SK-N-SH (cell line): ENCODE measurements at regions not wholly inside any gene's neighbourhood (a gene's known extent, or its start where the extent isn't known, plus 50 kb on each side); places are given as distances from the start of the nearest gene placed in this dataset.

Experiments used
- CTCF ChIA-PET: fragments of 300-600, 350-600 bp; formaldehyde crosslinking; extraction: SDS; loops from one replicate; lab custom pipeline; 2021; lab: Yijun Ruan, JAX
- POLR2A ChIA-PET: fragments of 350-600 bp; sonication (Branson Sonifier 250); formaldehyde crosslinking; extraction: SDS; loops from one replicate; lab custom pipeline; 2020; ENCODE audit warnings: antibody characterized with exemption, inconsistent platforms; lab: Yijun Ruan, JAX
- DNase-seq: peaks from one replicate; pipeline ENCODE4 v3.0.0; 2012
- H2AFZ ChIP-seq: fragments of 200-600 bp; sonication (generic); 2 replicates; pipeline ENCODE4 v1.8.1; 2016; ENCODE audit warnings: antibody characterized with exemption, mild to moderate bottlenecking, low read depth
- H3F3A ChIP-seq: fragments of 200-600 bp; sonication (generic); replicated peaks from 2 replicates; pipeline ENCODE3; 2016; ENCODE audit warnings: antibody characterized with exemption, mild to moderate bottlenecking; ENCODE audit not compliant: insufficient read depth
- H3K27ac ChIP-seq, 2 experiments: fragments of 200-500 bp in 1 of 2; fragments of 200-600 bp in 1 of 2; sonication (Bioruptor generic) in 1 of 2; sonication (generic), shearing (Covaris generic) in 1 of 2; 2 replicates each; pipeline versions ENCODE4 v1.5.1 to v1.6.1; 2014 to 2016; ENCODE audit warnings: low read depth in 2 of 2, inconsistent platforms in 1 of 2, low read length in 1 of 2, mild to moderate bottlenecking in 1 of 2, mixed read lengths in 1 of 2
- H3K27me3 ChIP-seq: fragments of 200-600 bp; sonication (generic), shearing (Covaris generic); 2 replicates; pipeline ENCODE4 v1.6.1; 2016; ENCODE audit warnings: mixed run types; ENCODE audit not compliant: insufficient read depth
- H3K36me3 ChIP-seq, 2 experiments: fragments of 200-500 bp in 1 of 2; fragments of 200-600 bp in 1 of 2; sonication (Bioruptor generic) in 1 of 2; sonication (generic) in 1 of 2; replicated peaks in 1 of 2; 2 replicates each; pipeline versions ENCODE3 to v1.5.1; 2014 to 2016; ENCODE audit warnings: low read length in 1 of 2, mild to moderate bottlenecking in 1 of 2; ENCODE audit not compliant: insufficient read depth in 2 of 2, control insufficient read depth in 1 of 2
- H3K4me1 ChIP-seq, 2 experiments: fragments of 200-500 bp in 1 of 2; fragments of 200-600 bp in 1 of 2; sonication (Bioruptor generic) in 1 of 2; sonication (generic), shearing (Covaris generic) in 1 of 2; 2 replicates each; pipeline versions ENCODE4 v1.5.1 to v1.6.1; 2014 to 2016; ENCODE audit warnings: low read depth in 1 of 2, low read length in 1 of 2, mixed run types in 1 of 2; ENCODE audit not compliant: insufficient read depth in 2 of 2, control insufficient read depth in 1 of 2
- H3K4me2 ChIP-seq: fragments of 200-600 bp; sonication (generic), shearing (Covaris generic); 2 replicates; pipeline ENCODE4 v1.6.1; 2017; ENCODE audit warnings: mixed run types
- H3K4me3 ChIP-seq, 2 experiments: fragments of 200-500 bp in 1 of 2; fragments of 200-600 bp in 1 of 2; sonication (Bioruptor generic) in 1 of 2; sonication (generic), shearing (Covaris generic) in 1 of 2; 2 replicates each; pipeline versions ENCODE4 v1.5.1 to v1.8.1; 2014 to 2016; ENCODE audit warnings: low read depth in 2 of 2, inconsistent platforms in 1 of 2, low read length in 1 of 2, mild to moderate bottlenecking in 1 of 2, mixed read lengths in 1 of 2, moderate library complexity in 1 of 2
- H3K79me2 ChIP-seq: fragments of 200-600 bp; sonication (generic); 2 replicates; pipeline ENCODE4 v1.8.1; 2017; ENCODE audit warnings: mild to moderate bottlenecking; ENCODE audit not compliant: insufficient read depth
- H3K9ac ChIP-seq: fragments of 200-600 bp; sonication (generic); 2 replicates; pipeline ENCODE4 v1.6.1; 2017; ENCODE audit warnings: mixed run types
- H3K9me2 ChIP-seq: fragments of 200-600 bp; sonication (generic); 2 replicates; pipeline ENCODE4 v1.6.1; 2017; ENCODE audit warnings: mixed run types
- H3K9me3 ChIP-seq: fragments of 200-600 bp; sonication (generic); 2 replicates; pipeline ENCODE4 v1.6.1; 2017; ENCODE audit warnings: mixed run types, mild to moderate bottlenecking, moderate library complexity
- H4K20me1 ChIP-seq: fragments of 200-600 bp; sonication (generic); 2 replicates; pipeline ENCODE4 v1.6.1; 2017; ENCODE audit warnings: mild to moderate bottlenecking, mixed run types; ENCODE audit not compliant: insufficient read depth
- CHD2 ChIP-seq: fragments of 150-350 bp; IDR thresholded peaks from 2 replicates; pipeline ENCODE4 v1.6.1; 2018; ENCODE audit warnings: low read length; ENCODE audit not compliant: partially characterized antibody
- ELF1 ChIP-seq: IDR thresholded peaks from 2 replicates; pipeline ENCODE4 v1.4.0; 2012
- FOSL2 ChIP-seq: IDR thresholded peaks from 2 replicates; pipeline ENCODE4 v1.4.0; 2012; ENCODE audit warnings: low read depth, mild to moderate bottlenecking, moderate library complexity, borderline replicate concordance
- FOXM1 ChIP-seq: IDR thresholded peaks from 2 replicates; pipeline ENCODE4 v1.4.0; 2012; ENCODE audit warnings: low read depth, mild to moderate bottlenecking
- GATA2 ChIP-seq: sonication (generic); formaldehyde crosslinking; IDR thresholded peaks from 2 replicates; pipeline ENCODE4 v1.5.0; 2020; ENCODE audit warnings: mild to moderate bottlenecking, missing genetic modification reagents
- JUND ChIP-seq: IDR thresholded peaks from 2 replicates; pipeline ENCODE4 v1.4.0; 2012
- NRF1 ChIP-seq: IDR thresholded peaks from 2 replicates; pipeline ENCODE4 v1.6.1; 2012; ENCODE audit warnings: low read depth, mild to moderate bottlenecking, low read length
- PBX3 ChIP-seq: IDR thresholded peaks from 2 replicates; pipeline ENCODE4; 2012
- POLR2AphosphoS5 ChIP-seq: IDR thresholded peaks from 2 replicates; pipeline ENCODE4 v1.6.1; 2012; ENCODE audit warnings: low read depth, low read length
- RAD21 ChIP-seq: IDR thresholded peaks from 2 replicates; pipeline ENCODE4 v1.6.1; 2012; ENCODE audit warnings: mild to moderate bottlenecking, low read length
- REST ChIP-seq: IDR thresholded peaks from 2 replicates; pipeline ENCODE4 v1.6.1; 2012; ENCODE audit warnings: mild to moderate bottlenecking, low read depth, low read length, moderate library complexity
- SMC3 ChIP-seq: IDR thresholded peaks from 2 replicates; pipeline ENCODE4 v1.6.1; 2012; ENCODE audit warnings: low read depth, low read length, improper control_type of control experiment
- TAF1 ChIP-seq: IDR thresholded peaks from 2 replicates; pipeline ENCODE4 v1.6.1; 2012; ENCODE audit warnings: low read depth, mild to moderate bottlenecking, low read length, moderate library complexity, borderline replicate concordance
- TCF12 ChIP-seq: IDR thresholded peaks from 2 replicates; pipeline ENCODE4 v1.4.0; 2012
- USF2 ChIP-seq: fragments of 150-350 bp; IDR thresholded peaks from 2 replicates; pipeline ENCODE4 v1.6.1; 2017; ENCODE audit warnings: antibody characterized with exemption, low read length, low read depth, borderline replicate concordance
- YY1 ChIP-seq: IDR thresholded peaks from 2 replicates; pipeline ENCODE4 v1.4.0; 2012; ENCODE audit warnings: low read depth, mild to moderate bottlenecking
- ZBTB33 ChIP-seq: IDR thresholded peaks from 2 replicates; pipeline ENCODE4 v1.4.0; 2012; ENCODE audit warnings: low read depth, borderline replicate concordance
- WGBS: methylation state at CpG from one replicate; pipeline ENCODE4 v1.1.6; 2017; ENCODE audit warnings: low lambda C conversion rate; 5-methylcytosine and 5-hydroxymethylcytosine counted together
- TF ChIP-seq, protein P1 (sequence below): fragments of 150-350 bp; IDR thresholded peaks from 2 replicates; pipeline ENCODE4 v1.6.1; 2016; ENCODE audit warnings: mild to moderate bottlenecking, low read depth, low read length
- TF ChIP-seq, protein P2 (sequence below): fragments of 200-600 bp; sonication (generic); IDR thresholded peaks from 2 replicates; pipeline ENCODE4 v1.6.1; 2017; ENCODE audit warnings: antibody characterized with exemption, mild to moderate bottlenecking, moderate library complexity

GRCh38 chr20:39424962-39425678 lies 463.0 kb downstream of the DHX35 start (continued):
- no peak for TF ChIP-seq REST
- no peak for TF ChIP-seq TCF12
- TF ChIP-seq JUND = no peak
- TF ChIP-seq, protein P1, sequence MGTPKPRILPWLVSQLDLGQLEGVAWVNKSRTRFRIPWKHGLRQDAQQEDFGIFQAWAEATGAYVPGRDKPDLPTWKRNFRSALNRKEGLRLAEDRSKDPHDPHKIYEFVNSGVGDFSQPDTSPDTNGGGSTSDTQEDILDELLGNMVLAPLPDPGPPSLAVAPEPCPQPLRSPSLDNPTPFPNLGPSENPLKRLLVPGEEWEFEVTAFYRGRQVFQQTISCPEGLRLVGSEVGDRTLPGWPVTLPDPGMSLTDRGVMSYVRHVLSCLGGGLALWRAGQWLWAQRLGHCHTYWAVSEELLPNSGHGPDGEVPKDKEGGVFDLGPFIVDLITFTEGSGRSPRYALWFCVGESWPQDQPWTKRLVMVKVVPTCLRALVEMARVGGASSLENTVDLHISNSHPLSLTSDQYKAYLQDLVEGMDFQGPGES = no peak
- TF ChIP-seq USF2 = no peak

GRCh38 chr20:39421571-39422105 lies 459.5 kb downstream of the DHX35 start:
- Histone ChIP-seq H3K27me3 (no peaks in the 10 kb centered on the region), H3F3A (no peaks in the 10 kb centered on the region), H3K4me2 (no peak overlapping the region), H2AFZ (no peak overlapping the region), H3K27ac (no peak overlapping the region), H4K20me1 (no peaks in the 10 kb centered on the region), H3K36me3 (no peaks in the 10 kb centered on the region), H3K9me2 (no peaks in the 10 kb centered on the region), H3K9me3 (no peaks in the 10 kb centered on the region), H3K9ac (no peak overlapping the region), H3K79me2 (no peaks in the 10 kb centered on the region), H3K4me1 (no peaks in the 10 kb centered on the region), H3K4me3 (no peak overlapping the region)
- CTCF ChIA-PET = interaction anchor here (0.6 to 1.2 kb wide), 2 partner anchors 12 to 16 kb away, joined by 3 to 4 read pairs; no protein-coding TSS in a partner anchor
- DNase-seq = no peak
- POLR2A ChIA-PET = no interaction called here
- 29% methylated on average over 5 of the region's 5 CpGs for WGBS
- TF ChIP-seq NRF1 (no peak), FOSL2 (no peak), RAD21 (no peak), GATA2 (no peak), ELF1 (no peak), CHD2 (no peak), TAF1 (no peak), YY1 (no peak), PBX3 (no peak), POLR2AphosphoS5 (no peak), ZBTB33 (no peak), SMC3 (no peak), FOXM1 (no peak)
- TF ChIP-seq, protein P1 = no peak
- TF ChIP-seq, protein P2, sequence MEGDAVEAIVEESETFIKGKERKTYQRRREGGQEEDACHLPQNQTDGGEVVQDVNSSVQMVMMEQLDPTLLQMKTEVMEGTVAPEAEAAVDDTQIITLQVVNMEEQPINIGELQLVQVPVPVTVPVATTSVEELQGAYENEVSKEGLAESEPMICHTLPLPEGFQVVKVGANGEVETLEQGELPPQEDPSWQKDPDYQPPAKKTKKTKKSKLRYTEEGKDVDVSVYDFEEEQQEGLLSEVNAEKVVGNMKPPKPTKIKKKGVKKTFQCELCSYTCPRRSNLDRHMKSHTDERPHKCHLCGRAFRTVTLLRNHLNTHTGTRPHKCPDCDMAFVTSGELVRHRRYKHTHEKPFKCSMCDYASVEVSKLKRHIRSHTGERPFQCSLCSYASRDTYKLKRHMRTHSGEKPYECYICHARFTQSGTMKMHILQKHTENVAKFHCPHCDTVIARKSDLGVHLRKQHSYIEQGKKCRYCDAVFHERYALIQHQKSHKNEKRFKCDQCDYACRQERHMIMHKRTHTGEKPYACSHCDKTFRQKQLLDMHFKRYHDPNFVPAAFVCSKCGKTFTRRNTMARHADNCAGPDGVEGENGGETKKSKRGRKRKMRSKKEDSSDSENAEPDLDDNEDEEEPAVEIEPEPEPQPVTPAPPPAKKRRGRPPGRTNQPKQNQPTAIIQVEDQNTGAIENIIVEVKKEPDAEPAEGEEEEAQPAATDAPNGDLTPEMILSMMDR = no peak
